HG03442 (cell line): ENCODE measurements at regions not wholly inside any gene's neighbourhood (a gene's known extent, or its start where the extent isn't known, plus 50 kb on each side); places are given as distances from the start of the nearest gene placed in this dataset.
"Not testable (repeated sequence)": the region's sequence is repeated elsewhere in the genome, so short reads cannot be mapped to it uniquely, and the experiment has no call there.

ENCODE experiments used
- ATAC-seq: cut with Tn5 transposase; IDR thresholded peaks from one replicate; pipeline ENCODE4 v1.9.1; 2021; ENCODE audit warnings: mild to moderate bottlenecking, moderate library complexity; ENCODE audit not compliant: unreplicated experiment

DNA sequence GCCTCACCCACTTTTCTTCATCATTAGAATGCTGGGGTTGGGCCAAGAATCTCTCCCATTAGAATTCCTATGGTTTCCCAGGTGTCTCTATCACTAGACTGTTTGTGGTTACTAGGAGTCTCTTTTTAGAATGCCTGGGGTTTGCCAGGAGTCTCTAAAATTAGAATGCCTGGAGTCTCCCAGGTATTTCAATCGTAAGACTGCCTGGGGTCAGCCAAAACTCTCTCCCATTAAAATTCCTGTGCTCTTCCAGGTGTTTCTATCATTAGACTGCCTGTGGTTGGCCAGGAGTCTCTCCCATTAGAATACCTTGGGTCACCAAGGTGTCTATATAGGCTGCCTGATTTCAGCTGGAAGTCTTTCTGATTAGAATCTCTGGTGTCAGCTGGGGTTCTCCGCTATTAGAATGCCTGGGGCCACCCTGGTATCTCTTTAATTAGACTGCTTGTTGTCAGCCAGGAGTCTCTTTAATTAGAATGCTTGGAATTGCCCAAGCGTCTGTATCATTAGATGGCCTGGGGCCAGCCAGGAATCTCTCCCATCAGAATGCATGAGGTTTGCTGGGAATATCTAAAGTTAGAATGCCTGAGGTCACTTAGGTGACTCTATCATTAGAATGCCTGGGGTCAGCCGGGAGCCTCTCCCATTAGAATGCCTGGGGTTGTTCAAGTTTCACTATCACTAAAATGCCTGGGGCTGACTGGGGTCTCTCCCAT is 1479.2 kb downstream of the UQCRFS1 start:
- ATAC-seq, result no peak

- no peak for ATAC-seq
These were observed 1483.6 kb downstream of the UQCRFS1 start for GRCh38 chr19:27729332-27729731.

DNA sequence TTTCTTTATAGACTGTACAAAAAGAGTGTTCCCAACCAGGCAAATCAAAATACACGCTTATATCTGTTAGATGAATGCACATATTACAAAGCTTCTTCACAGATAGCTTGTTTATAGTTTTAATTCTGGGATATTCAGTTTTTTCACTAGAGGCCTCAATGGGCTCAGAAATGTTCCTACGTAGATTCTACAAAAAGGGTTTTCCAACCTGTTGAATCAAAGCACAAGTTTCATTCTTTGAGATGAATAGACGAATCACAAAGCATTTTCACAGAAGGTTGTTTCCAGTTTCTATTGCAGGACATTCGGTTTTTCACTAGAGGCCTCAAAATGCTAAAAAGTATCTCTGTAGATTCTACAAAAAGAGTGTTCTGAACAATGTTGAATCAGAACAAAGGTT is 1490.3 kb downstream of the UQCRFS1 start:
- ATAC-seq, result no peak

DNA sequence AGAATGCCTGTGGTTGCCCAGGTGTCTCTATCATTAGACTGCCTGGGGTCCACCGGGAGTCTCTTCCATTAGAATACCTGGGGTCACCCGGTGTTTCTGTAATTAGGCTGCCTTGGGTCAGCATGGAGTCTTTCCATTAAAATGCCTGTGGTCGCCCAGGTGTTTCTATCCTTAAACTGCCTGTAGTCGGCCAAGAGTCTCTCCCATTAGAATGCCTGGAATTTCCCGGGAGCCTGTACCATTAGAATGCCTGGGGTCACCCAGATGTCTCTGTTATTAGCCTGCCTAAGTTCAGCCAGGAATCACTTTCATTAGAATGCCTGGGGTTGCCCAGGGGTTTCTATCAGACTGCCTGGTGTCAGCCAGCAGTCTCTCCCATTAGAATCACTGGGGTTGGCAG is 1492.8 kb downstream of the UQCRFS1 start:
- ATAC-seq, result no peak

DNA sequence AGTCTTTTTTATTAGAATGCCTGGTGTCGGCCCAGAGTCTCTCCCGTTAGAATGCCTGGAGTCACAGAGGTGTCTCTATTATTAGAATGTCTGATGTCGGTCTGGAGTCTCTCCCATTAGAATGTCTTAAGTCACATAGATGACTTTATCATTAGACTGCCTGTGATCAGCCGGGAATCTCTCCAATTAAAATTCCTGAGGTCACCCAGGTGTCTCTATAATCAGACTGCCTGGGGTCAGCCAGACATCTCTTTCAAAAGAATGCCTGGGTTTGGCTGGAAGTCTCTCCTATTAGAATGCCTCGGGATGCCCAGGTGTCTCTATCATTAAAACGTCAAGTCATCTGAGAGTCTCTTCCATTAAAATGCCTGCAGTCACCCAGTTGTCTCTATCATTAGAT is 1493.9 kb downstream of the UQCRFS1 start:
- ATAC-seq, result no peak

DNA sequence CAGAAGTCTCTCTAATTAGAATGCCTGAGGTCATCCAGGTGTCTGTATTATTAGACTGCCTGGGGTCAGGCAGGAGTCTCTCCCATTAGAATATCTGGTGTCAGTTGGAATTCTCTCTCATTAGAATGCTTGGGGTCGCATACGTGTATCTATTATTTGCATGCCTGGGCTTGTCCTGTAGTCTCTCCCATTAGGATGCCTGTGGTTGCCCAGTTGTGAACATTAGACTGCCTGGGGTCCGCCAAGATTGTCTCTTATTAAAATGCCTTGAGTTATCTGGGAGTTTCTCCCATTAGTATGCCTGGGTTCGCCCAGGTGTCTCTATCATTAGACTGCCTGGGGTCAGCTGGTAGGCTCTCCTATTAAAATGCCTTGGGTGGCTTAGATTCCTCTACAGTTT is 1494.7 kb downstream of the UQCRFS1 start:
- ATAC-seq, result no peak

DNA sequence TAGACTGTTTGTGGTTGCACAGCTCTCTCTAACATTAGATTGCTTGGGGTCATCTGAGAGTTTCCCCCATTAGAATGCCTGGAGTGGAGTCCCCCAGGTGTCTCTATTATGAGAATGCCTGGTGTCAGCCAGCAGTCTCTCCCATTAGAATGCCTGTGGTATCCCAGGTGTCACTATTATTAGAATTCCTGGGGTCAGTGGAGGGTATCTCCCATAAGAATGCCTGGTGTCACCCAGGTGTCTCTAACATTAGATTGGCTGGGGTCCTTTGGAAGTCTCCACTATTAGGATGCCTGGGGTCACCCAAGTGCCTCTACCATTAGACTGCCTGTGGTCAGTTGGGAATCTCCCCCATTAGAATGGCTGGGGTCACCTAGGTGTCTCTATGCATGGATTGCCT is 1495.1 kb downstream of the UQCRFS1 start:
- no peak for ATAC-seq

DNA sequence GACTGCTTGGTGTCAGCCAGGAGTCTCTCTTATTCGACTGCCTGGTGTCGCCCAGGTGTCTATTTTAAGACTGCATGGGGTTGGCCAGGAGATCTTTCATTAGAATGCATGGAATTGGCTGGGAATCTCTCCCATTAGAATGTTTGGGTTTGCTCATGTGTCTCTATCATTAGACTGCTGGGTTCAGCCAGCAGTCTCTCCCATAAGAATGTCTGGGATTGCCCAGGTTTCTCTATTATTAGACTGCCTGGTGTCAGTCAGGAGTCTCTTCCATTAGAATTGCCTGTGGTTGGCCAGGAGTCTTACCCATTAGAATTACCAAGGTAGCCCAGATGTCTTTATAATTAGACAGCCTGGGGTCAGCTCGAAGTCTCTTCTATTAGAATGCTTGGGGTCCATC is 1496.0 kb downstream of the UQCRFS1 start:
- ATAC-seq, result no peak

- no peak for ATAC-seq
These were observed 1498.1 kb downstream of the UQCRFS1 start for GRCh38 chr19:27714857-27715256.

- ATAC-seq, result no peak
These were observed 1503.5 kb downstream of the UQCRFS1 start for GRCh38 chr19:27709496-27709895.

DNA sequence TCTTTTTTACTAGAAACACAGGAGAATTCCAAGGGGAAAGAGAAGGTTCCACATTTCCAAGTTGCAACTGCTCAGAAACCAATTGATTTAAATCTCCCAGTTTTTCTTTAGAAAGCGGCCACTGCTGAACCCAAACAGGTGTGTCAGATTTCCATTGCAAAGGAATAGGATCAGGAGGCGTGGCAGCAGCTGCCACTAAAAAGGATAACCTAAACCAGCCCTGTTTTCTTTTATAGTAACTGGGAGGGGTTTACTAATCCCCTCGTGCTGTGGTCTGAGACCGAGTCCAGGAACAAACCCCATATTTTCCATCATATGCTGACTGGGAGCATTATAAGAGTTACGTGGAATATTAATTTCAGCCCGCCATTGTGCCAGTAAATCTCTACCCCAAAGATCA is 1504.0 kb downstream of the UQCRFS1 start:
- not testable (repeated sequence) for ATAC-seq

DNA sequence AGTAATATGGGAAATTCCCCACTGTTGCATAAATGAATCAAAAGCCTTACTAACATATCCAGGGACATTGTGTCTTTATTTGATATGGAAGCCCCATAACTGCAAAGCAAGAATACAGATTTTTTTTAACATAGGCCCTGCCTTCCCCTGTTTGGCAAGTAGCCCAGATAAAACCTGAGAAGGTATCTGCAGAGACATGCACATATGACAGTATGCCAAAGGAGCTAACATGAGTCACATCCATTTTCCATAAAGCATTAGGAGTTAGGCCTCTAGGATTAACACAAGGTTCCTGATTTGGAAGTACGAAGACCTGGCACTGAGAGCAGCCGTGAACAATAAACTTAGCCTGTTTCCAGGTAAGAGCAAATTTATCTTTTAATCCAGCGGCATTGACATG is 1505.9 kb downstream of the UQCRFS1 start:
- not testable (repeated sequence) for ATAC-seq

- ATAC-seq, result no peak
These were observed 1507.1 kb downstream of the UQCRFS1 start for GRCh38 chr19:27705896-27706295.

- ATAC-seq, result no peak
These were observed 1518.4 kb downstream of the UQCRFS1 start for GRCh38 chr19:27694361-27695055.

DNA sequence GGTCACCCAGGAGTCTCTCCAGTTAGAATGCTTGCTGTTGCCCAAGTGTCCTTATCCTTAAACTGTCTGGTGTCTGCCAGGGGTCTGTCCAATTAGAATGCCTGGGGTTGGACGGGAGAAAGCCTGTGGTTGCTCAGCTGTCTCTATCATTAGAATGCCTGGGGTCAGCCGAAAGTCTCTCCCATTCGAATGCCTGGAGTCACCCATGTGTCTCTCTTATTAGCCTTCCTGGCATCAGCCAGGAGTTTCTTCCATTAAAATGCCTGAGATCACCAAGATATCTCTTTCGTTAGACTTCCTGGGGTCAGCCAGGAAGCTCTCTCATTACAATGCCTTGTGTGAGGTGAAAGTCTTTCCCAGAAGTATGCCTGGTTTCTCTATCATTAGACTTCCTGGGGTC is 1521.0 kb downstream of the UQCRFS1 start:
- ATAC-seq, result no peak

GRCh38 chr19:27689734-27690241 is 1523.2 kb downstream of the UQCRFS1 start:
- no peak for ATAC-seq

GRCh38 chr19:27684293-27684692 is 1528.7 kb downstream of the UQCRFS1 start:
- ATAC-seq, result no peak

- ATAC-seq, result no peak
These were observed 1531.0 kb downstream of the UQCRFS1 start for GRCh38 chr19:27681972-27682371.

- ATAC-seq, result no peak
These were observed 1533.0 kb downstream of the UQCRFS1 start for GRCh38 chr19:27679905-27680304.

DNA sequence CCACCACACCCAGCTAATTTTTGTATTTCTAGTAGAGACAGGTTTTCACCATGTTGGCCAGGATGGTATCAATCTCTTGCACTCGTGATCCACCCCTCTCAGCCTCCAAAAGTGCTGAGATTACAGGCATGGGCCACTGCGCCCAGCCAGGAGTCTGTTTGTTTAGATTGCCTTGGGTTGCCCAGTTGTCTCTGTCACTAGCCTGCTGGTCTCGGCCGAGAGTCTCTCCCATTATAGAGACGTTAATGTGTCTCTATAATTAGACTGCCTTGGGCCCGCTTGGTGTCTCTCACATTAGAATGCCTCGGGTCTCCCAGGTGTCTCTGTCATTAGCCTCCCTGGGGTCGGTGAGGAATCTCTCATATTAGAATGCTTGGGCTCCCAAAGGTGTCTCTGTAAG is 1533.6 kb downstream of the UQCRFS1 start:
- ATAC-seq, result no peak

- no peak for ATAC-seq
These were observed 1536.1 kb downstream of the UQCRFS1 start for GRCh38 chr19:27676877-27677276.

DNA sequence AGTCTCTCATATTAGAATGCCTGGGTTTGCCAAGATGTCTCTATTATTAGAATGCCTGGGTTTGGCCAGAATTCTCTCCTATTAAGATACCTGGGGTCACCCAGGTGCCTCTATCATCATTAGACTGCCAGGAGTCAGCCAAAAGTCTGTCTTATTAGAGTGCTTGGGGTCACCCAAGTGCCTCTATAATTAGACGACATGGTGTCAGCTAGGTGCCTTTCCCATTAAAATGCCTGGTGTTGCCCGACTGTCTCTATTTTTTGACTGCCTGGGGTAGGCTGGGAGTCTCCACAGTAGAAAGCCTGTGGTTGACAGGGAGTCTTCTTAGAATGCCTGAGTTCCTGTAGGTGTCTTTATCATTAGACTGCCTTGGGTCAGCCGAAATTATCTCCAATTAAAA is 1536.6 kb downstream of the UQCRFS1 start:
- ATAC-seq, result no peak
